ENCODE measurements at regions not wholly inside any gene's neighbourhood (a gene's known extent, or its start where the extent isn't known, plus 50 kb on each side); places are given as distances from the start of the nearest gene placed in this dataset.

- peak overlapping the region; percentile 46 for H3K4me2 ChIP-seq (ENCODE audit: insufficient read depth, low read length)
- ChIA-PET CTCF (interaction anchor here (0.8 to 8.1 kb wide), 7 partner anchors 8 to 153 kb away, joined by 3 to 79 read pairs (median 7); no protein-coding TSS in a partner anchor), POLR2A (interaction anchor here (1.3 to 1.4 kb wide), 2 partner anchors 17 to 25 kb away, joined by 3 to 4 read pairs; no protein-coding TSS in a partner anchor)
- H3K36me3 ChIP-seq (ENCODE audit: control insufficient read depth in 2 of 2, extremely low read depth in 1 of 2, insufficient read depth in 2 of 2, low read length in 2 of 2): peaks cover 11 to 26% of the 10 kb centered on the region in 2 experiments
- peak overlapping the region; percentile 98 for H3K27ac ChIP-seq (ENCODE audit: insufficient read depth, low read depth, low read length)
- H3K79me2 ChIP-seq (ENCODE audit: control insufficient read depth, insufficient read depth, low read length): peaks cover 92% of the 10 kb centered on the region
- TF ChIP-seq CTCF (IDR thresholded peaks at IDR 0.05; ENCODE audit: extremely low read depth in 1 of 2, insufficient read depth in 1 of 2, low read depth in 1 of 2, low read length in 2 of 2) (no peak), FOS (IDR thresholded peaks at IDR 0.05; ENCODE audit: borderline replicate concordance, insufficient read depth, low read length) (peak; percentile 98), POLR2A (IDR thresholded peaks at IDR 0.05; ENCODE audit: low read depth, low read length) (peak; percentile 72), MAX (IDR thresholded peaks at IDR 0.05; ENCODE audit: insufficient read depth, insufficient read length) (no peak), JUN (IDR thresholded peaks at IDR 0.05; ENCODE audit: borderline replicate concordance, insufficient read depth, insufficient read length, low read depth) (peak; percentile 97), EZH2 (IDR thresholded peaks at IDR 0.05; ENCODE audit: borderline replicate concordance, low read depth, low read length, severe bottlenecking) (no peak), POLR2AphosphoS5 (IDR thresholded peaks at IDR 0.05; ENCODE audit: insufficient read depth, low read depth, low read length) (peak; percentile 94), GATA2 (IDR thresholded peaks at IDR 0.05; ENCODE audit: insufficient read depth, insufficient read length, low read depth, low read length) (peak; percentile 100), MYC (IDR thresholded peaks at IDR 0.05; ENCODE audit: low read depth, low read length) (peak; percentile 78)
- no peak overlapping the region for H2AFZ ChIP-seq (ENCODE audit: low read depth, low read length)
- FAIRE-seq: peak; percentile 82
- H3K27me3 ChIP-seq (ENCODE audit: control insufficient read depth in 2 of 2, insufficient read depth in 2 of 2, low read length in 2 of 2): no peaks in the 10 kb centered on the region
- H3K9me1 ChIP-seq (replicated peaks; ENCODE audit: control insufficient read depth, extremely low read depth, insufficient read depth, low read length): no peaks in the 10 kb centered on the region
- H3K4me1 ChIP-seq (ENCODE audit: control insufficient read depth, extremely low read depth, insufficient read depth, low read length): peaks cover 74% of the 10 kb centered on the region
- intact Hi-C loops (cut with micrococcal nuclease) (loop anchor here (1.0 to 5.0 kb wide), 5 partner anchors 8 to 737 kb away; no protein-coding TSS in a partner anchor), dilution Hi-C loops (cut with MboI; ENCODE audit: extremely low pct_ligation_motif_present, low sequenced_read_pairs) (no loop called here)
- DNase-seq (ENCODE audit: low read depth, low spot score): peak; percentile 89
- H3K4me3 ChIP-seq (replicated peaks in 1 of 3; ENCODE audit: insufficient read depth in 1 of 3, low read depth in 1 of 3, low read length in 3 of 3): no peak overlapping the region
- H3K9me3 ChIP-seq (replicated peaks; ENCODE audit: control insufficient read depth, insufficient read depth, low read length): no peaks in the 10 kb centered on the region
- H3K9ac ChIP-seq (replicated peaks; ENCODE audit: extremely low read depth, insufficient read depth, low read length): peak overlapping the region; percentile 95
- H4K20me1 ChIP-seq (replicated peaks; ENCODE audit: control insufficient read depth, extremely low read depth, insufficient read depth, low read length): no peaks in the 10 kb centered on the region
- BruUV-seq (replicated peaks): TSS peak; percentile 83
Observed at GRCh38 chr7:130887182-130887956, 153.4 kb upstream of the KLF14 start.
